NCI-H460 (cell line): ENCODE measurements at regions not wholly inside any gene's neighbourhood (a gene's known extent, or its start where the extent isn't known, plus 50 kb on each side); places are given as distances from the start of the nearest gene placed in this dataset.

Experiments used
- DNase-seq: peaks from one replicate; pipeline ENCODE4 v3.0.0-alpha.2; 2016; ENCODE audit warnings: low read depth; ENCODE audit errors: extremely low read depth

DNA sequence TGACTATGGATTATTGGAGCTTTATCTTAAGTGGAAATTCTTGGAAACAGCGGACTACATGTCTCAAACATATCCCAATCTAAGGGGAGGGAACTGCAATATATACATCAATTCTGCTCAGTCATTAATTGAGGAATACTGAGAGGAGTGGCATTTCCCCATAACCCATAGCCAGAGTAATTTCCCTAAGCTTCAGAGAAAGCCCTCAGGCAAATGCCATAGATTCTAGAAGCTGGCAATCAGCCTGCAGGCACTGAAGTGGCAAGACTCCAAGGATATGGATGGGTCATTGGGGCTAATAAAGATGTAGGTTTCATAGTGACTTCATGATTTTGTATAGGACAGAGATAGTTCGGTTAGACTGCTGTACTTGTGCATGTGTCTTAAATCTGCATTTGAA is 1960.5 kb upstream of the PIK3C3 start:
- no peak for DNase-seq

DNA sequence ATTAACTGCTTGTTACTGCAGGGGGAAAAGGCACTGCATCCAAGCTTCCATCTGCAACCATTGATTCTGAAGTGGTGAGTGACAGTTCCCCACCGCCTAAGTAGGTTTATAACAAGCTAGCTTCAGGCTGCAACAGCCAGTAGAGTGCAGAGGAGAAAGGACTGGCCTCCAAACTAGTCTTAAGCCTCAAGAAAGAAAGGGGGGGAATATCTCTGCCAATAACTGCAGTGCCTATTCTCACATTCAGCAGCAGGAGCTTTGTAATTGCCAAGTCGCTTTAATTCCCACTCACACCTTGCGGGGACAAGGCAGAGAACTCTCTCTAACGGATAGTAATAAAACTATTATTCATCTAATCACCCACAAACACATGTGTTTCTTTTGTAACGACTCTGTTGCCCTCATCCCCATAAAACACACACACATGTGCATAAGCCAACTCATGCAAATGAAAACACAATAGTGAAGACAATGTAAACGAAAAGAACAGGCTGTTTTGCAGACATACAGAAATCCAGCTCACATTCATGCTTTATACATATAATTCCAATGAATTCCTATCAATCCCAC is 1963.3 kb upstream of the PIK3C3 start:
- DNase-seq: no peak

DNA sequence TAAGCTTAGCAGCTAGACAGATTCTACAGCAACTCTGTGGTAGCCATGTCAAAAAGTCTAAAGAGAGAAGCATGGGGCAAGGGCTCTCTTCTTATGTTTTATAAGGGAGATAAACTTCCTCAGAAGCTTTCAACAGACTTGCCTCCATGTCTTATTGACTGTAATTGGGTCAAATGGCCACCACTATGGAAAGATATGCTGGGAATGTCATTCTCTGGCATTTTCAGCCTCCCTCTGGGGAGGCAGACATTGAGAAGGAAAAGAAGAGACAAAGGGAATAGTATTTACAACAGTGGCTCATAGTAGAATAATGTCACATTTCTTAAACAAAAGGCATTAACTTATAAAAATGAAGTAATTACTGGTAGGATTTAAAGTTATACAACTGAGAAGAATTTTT is 1964.5 kb upstream of the PIK3C3 start:
- no peak for DNase-seq

DNA sequence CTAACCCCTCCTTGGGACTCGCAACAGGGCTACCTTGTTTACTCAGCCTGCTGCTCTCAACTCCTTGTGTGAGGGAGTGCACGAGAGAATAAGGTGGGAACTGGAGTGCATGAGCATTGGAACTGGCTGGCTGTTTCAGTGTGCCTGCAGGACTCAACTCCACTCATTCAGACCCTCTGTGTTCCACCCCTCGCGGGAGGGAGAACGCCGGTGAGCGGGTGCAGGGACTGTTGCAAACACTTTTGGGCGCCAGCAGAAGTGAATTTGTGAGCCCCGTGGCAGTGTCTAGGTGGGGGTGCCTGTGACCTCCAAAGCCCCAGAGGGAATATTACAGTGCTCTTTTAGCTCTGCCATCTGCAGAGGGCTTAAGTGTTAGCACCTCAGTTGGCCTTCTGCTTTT is 1978.3 kb upstream of the PIK3C3 start:
- no peak for DNase-seq

DNA sequence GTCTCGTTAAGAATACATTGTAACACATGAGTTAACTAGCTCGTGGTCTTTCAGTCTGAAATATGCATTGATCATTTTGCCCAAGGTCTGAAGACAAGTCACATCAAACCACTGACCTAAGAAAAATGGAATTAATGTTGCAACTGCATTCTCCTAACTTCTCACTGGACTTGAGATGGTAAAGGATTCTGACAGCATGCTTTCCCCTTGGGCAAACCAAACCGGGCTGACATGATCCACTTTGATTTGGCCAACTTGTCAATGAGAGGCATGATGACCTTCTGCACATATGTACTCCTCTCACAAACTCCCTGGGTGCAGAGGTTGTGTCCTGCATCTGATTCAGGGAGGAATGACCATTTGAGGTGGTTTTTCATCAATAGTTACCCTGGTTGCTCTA is 1982.5 kb upstream of the PIK3C3 start:
- no peak for DNase-seq

DNA sequence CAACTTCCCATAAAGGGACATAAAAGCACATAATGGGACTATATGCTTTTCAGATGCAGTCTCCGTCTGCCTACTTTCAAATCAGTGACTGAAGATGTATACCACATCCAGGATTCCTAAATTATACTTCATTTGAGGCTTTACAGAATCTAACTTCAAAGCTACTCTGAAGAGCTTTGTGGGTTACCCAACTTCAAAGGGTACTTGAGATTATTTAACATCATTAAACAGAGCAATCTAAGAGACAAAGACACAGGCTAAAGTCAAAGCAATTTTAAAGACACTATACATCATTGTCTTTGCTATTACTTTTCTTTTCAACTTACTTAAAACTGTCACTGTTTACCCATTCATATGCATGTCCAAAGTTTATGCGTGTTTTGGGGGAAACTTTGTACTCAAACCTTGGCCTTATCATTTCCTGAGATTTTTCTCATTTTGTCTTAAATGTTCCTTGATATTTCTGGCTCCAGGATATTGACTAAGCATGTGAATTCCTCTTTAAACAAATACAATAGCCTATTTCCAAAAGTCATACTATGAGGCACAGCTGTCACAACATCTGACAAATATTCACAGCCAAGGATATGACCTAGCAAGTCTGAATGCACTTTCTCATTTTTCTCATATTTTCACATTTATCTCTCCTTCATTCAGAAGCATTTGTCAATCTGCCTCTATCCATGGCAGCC is 1985.1 kb upstream of the PIK3C3 start:
- no peak for DNase-seq

DNA sequence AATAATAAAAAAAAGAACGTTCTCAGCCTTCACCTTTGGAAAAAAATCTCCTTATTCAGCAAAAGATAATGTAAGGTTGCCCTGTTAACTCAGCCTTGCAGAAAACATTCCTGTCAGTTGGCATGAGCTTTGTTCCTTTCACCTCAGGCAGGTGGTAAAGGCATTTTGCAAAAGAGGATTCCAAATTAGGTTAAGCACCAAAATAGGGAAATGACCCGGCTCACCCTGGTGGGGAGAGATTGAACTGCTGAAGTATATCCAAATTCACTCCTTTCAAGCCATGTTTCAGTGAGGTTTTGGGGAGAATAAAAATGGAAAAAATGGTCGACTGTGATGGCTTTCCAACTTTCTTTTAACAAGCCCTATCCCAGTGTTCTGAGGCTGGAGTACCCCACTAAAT is 1988.8 kb upstream of the PIK3C3 start:
- no peak for DNase-seq

DNA sequence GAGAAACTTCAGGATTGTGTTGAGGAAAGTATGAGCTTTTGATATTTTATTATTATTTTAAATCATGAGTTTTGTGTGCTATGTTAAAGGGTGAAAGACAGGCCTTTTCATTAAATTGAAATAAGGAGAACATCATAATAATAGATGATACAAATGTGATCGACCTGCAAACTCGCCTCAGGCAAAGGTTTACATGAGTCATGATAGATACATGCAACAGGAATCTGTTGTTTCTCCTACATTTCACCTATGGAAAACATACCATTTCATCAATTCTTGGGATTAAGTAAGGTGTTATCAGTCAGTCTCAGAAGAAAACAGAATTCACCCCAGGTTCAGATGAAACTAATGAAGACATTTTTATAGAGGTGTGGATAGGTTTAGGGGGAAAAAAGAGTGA is 1992.5 kb upstream of the PIK3C3 start:
- no peak for DNase-seq

DNA sequence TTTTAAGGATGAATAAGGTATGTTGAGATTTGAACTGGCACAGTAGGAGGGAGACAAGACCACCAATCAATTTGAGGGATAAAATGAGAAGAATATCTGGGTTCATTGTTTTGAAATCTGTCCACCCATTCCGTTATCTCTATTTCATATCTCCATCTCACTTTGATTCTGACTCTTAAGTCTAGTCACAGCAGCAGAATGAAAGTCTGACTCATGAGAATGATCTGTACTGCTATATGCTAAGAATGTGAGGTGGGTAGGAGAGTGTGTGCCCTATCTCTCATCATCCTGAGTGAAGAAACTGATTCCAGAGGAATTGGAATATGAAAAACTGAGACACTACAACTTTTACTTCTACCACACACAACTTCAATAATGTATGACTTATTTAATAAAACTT is 1994.5 kb upstream of the PIK3C3 start:
- DNase-seq: no peak

DNA sequence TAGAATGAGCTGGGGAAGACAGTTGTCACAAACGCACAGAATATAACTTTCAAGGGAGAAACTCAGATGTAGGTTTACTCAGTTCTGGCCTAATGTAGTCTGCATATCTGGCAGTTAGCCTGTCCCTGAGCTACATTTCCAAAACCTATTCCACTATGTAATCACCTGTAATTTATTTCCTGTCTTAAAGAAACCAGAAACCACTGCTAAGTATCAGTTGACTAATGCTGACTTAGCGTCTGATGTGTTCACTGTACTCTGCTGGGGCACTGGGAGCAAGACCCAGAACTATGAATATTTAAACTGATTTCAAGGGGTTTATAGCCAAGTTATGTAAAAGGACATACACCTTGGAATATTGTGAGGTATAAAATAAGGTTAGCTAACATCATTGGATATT is 1995.2 kb upstream of the PIK3C3 start:
- no peak for DNase-seq

DNA sequence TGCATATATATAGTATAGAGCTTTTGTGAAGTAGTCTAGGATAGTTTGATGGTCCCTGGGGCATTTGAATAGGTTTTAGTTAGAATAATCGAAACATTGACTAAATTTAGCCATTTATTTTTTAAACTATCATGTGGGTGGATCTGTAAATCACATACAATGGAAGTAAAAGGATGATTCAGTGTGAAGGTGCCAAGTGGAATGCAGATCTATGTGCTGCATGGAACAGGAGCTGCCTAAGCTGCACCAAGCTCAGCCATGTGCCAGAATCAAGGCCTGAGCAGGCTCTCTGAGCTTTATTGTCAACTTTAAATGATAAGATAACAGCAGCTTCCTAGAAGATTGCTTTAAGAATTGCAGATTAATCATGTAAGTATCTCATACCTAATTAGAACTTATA is 1996.2 kb upstream of the PIK3C3 start:
- no peak for DNase-seq

DNA sequence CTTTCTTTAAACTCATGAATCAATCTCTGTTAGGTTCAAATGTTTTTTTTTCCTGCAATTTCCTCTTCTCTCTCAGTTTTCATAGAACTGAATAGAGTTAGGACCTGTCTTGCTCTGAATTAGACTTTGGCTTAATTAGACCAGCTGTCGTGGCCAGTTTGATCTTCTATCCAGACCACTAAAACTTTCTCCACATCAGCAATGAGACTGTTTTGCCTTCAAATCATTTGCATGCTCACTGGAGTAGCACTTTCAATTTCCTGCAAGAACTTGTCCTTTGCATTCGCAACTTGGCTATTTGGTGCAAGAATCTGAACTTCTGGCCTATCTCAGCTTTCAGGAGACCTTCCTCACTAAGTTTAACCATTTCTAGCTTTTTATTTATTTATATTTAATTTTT is 2002.2 kb upstream of the PIK3C3 start:
- DNase-seq: no peak

DNA sequence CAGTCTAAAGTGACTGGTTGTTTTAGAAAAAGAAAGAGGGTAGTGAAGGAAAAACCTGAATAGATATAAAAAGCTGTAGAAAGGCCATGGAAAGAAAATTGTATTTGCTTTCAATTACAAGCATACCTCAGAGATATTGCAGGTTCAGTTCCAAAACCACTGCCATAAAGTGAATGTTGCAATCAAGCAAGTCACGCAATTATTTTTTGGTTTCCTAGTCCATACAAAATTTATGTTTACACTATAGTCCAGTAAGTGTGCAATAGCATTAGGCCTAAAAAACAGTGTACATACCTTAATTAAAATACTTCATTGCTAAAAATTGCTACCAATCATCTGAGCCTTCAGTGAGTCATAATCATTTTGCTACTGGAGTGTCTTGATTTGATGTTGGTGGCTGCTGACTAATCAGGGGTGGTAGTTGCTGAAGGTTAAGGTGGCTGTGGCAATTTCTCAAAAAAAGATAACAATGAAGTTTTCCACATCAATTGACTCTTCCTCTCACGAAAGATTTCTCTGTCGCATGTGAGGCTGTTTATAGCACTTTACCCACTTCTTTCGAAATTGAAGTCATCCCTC is 2003.8 kb upstream of the PIK3C3 start:
- DNase-seq: no peak

DNA sequence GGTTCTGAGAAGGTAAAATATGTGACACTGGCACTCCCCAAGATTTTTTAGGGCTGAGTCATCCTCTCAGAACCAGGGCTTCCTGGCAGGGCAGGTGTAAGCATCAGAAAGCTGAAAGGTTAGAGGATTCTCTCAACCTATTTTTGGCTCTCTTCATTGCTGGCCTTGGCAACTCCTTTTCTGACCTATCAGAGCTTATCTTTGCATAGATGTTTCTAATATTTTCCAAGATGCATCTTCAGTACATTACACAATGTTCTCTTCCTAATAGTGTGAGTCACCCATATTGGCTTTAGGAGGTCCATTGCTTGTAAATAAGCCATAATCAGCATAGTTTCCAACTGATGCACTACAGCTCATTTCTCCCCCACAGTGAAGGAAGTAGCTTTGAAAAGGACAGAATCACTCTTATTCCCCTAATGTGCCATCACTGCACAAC is 2008.4 kb upstream of the PIK3C3 start:
- DNase-seq: peak; percentile 9

DNA sequence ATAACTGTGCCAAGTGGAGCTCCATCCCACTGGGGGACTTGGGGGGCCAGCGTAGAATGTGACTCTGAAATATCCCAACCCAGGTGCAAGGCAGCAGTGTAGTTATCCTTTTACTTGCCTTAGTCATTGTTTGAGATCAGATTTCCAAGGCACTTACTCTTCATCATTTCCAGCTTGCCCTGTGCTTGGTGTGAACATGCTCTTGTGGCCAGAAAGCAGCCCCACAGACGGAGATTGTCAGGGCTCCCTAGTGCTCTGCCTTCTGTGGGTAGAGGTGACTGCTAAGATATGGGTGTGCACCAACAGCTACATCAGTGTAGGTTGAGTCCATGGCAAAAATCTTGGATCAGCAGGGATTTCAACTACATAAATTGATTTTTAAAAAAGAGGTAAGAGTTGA is 2010.0 kb upstream of the PIK3C3 start:
- DNase-seq: no peak

DNA sequence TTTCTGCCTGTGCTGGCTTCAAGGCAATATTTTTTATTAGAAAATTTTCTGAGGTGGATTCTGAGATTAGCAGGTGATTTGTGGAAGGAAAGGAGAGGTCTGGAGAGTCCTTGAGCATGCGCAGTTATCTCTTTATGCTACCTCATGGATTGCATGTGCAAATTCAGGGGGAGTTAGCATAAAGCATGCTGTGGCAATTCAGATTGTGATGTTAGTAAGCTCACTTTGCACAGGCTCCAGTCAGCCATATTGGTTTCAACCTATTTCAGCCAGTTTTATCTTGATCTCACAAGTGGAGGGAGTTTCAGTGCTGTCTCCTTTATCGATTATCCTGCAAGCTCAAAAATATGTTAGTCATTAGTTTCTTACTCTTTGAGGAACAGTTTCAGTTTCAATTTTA is 2012.3 kb upstream of the PIK3C3 start:
- no peak for DNase-seq

DNA sequence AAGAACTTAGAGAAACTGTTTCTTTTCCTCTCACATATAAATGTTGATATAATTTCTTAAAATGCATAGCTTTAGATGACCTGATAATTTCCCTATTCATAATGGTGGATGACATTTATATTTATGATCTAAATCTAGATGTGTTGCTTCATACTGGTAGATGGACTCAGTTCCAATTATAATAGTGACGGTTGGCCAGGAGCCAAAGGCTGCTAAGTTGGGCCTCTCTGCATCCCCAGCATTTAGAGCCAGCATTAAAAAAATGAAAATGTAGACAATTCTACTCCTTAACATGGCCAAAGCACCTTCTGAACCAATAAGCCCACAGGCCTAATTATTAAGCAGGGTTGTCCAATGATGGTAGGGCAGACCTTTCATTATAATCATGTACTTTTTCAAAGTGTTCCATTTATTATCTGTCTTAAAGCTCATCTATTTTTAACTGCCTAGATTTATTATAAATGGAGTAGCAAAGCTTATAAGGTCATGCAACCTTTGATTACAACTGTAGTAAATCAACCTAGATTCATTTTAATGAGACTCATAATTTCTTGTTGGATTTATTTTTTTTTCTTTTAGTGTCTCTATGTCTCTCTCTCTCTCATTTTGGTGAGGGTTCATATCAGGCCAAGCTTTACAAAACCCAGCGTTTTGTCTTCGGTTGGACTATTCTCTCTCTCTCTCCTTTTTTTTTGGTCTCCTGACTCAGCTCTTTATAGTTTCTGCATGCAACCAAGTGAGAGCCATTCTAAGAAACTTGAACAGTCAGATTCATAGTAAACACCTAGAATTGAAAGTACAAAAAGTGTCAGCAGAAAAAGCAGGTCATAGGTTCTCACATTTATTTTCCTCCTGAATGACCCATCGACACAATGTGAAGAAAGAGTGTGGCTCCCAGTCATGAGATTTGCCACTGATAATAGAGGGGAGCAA is 2016.1 kb upstream of the PIK3C3 start:
- DNase-seq: no peak

DNA sequence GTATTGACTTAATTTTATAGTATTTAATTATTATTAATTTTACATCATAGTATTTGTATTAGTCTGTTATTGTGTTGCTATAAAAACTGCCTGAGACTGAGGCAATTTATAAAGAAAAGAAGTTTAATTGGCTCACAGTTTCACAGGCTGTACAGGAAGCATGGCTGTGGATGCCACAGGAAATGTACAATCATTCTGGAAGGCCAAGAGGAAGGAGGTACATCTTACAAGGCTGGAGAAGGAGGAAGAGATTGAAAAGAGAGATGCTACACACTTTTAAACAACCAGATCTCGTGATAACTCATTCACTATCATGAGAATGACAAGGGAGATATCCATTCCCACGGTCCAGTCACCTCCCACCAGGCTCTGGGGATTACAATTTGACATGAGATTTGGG is 2019.4 kb upstream of the PIK3C3 start:
- DNase-seq: no peak

DNA sequence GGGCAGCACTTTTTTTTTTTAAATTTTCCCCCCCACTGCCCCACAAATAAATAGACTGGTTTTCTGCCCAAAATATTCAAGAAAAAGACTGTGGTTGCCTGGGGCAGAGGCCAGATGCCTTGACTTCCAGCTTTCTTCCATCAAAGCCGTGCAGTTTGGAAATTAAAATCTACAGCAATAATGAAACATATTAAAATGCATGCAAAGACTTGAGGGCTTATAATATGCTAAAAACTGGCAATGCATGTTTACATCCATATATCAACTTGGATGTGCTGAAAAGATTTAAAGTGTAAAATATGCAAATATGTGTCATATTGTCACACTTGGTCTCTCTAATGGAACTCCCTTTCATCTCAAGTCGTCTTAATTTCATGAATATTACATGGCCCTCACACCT is 2036.2 kb upstream of the PIK3C3 start:
- no peak for DNase-seq

DNA sequence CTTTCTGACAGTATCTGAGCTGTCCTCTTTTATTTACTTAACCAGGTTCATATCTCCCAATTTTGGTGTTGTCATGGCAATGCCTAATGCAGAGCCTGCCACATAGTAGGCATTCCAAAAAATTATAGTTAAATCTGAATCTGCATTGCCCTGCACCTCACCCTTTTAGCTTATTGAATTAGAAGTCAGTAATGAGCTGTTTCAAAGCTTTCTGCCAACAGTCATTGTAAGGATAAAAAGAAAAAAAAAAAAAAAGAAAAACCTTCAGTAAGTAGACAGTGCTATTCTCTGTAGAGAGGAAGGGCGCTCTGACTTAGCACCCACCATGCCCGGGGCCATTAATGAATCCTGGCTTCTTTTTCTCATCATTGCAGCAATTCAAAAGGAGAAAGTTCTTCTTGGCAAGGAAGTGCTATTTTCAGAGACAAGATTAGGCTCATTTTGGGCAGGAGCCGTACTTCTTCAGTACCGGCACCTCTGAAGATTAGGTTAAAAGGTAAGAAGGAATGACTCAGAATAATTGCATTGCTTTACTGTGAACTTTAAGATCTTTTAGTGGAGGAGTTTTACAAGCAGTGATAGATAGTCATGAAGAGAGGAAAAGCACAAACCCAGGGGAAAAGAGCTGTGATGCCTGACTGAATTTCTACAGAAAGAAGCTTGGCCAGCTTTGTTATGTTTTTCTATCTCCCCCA is 2041.2 kb upstream of the PIK3C3 start:
- DNase-seq: no peak

DNA sequence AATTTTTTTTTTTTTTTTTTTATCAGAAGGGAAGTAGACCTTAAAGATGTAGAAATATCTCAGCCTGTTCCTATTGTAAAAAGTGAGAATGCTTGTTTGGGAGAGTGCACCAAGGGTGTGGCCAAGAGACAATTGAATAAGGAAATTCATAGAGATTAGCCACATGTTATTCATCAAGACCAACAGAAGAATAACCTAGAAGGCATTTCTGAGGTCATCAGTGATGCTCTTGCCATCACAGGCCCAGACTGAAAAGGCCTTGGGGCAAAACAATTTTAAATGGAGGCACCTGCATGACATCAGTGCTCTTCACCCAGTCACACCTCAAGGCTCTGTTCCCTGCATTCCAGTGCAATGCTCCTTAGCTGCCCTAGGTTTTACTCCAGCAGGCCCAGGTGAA is 2043.3 kb upstream of the PIK3C3 start:
- DNase-seq: no peak
